ENCODE measurements at regions not wholly inside any gene's neighbourhood (a gene's known extent, or its start where the extent isn't known, plus 50 kb on each side); places are given as distances from the start of the nearest gene placed in this dataset.
"Not testable (repeated sequence)": the region's sequence is repeated elsewhere in the genome, so short reads cannot be mapped to it uniquely, and the experiment has no call there.

DNA sequence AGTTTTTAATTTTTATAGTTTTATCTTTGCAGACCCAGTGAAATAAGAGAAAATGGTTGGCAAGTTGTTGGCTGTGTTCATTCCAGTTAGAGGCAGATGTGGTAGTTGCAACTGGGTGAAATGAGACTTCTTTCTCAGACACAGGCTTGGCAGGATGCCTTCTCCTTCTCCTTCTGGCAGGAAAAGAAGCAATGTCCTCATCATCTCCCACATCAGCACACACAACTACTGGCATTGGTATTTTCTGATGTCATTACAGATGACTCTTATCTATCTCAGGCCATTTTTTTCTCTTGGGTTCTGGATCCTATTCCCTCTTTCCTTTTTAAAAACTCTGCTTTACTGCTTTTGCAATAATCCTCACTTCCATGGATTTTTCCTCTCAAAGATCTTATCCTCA, 103.3 kb upstream of the EDIL3 start:
- DNase-seq (ENCODE audit: low read depth): no peak

DNA sequence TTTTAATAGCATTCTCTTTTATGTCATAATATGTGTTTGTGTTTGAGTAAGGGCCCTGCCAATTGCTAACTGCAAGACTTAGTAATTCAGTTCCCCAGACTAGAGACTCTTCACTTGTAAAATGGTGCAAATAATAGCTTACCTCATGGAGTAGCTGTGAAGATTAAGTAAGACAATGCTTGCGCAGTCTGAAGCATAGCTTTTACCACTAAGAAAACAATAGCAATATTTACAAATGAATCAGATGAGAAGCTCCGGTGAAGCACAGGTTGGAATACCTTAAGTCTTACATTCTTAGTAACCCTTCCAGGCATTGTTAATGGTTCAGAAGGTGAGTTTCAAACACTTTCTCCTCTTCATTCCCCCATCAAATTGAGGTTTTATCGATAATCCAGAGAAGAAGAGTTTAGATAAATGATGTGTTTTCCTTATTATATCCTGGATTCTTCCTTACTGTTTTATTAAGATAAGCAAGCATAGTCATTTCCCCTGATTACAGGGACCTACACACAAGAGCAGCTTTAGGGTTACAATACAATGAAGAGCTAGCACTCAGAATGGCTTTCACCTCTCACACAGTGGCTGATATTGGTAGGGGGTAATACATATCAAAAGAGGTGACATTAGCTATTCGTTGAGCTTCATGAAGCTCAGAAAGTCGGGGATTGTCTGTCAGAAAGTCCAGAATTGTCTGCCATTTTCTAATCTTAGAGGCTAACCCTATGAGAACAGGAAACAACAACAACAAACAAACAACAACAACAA, 96.4 kb upstream of the EDIL3 start:
- DNase-seq (ENCODE audit: low read depth): peak; percentile 1

DNA sequence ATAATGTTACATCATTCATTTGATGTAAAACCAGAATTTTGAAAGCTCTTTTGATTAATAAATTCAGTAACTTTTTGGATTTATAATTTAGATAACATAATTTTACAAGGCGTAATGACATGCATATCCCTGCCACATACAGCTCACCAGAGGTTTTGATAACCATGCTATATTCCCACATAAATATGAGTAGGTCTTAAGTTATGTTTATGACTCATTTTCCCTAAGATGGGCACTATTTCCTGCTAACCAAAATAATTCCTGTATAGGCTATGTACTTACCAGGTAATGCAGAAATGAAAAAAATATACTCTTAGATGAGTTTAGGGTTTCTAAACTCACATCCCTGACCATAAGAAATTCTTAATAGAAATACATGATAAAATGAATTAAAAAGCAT, 93.9 kb upstream of the EDIL3 start:
- DNase-seq (ENCODE audit: low read depth): no peak

DNA sequence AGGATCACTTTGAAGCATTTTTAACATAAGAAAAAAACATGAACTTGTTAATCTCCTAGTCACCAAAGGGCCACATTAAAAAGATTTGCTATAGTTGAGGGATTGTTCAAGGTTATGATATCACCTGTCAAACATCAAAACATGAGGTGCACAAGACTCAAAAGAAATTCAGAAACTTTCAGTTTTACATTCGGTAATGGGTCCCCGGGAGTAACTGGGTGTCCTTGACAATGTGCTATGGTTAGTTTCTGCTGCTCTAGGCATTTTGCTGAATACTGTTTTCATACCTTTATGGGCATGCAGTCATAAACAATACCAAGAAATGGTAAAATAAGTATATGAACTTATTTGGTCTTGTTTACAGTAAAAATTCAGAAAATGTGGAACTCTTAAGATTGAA, 92.8 kb upstream of the EDIL3 start:
- DNase-seq (ENCODE audit: low read depth): no peak

DNA sequence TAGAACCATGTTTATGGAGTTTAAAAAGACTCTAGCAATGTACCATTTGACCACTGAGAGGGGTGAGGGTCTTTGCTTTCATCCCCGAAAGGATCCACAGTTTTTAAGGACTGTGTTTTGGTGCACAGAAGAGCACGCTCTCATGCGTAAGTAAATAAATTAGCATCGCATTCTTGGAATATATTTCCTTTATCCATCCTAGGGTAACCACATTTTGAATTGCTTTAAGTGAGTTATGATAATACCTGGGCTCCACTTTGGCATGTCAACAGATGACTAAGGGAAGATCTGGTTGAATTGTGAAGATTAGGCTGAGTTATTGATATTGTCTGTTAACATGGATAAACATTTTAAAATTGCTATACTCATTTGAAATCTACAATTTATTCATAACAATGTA, 89.4 kb upstream of the EDIL3 start:
- no peak for DNase-seq (ENCODE audit: low read depth)

DNA sequence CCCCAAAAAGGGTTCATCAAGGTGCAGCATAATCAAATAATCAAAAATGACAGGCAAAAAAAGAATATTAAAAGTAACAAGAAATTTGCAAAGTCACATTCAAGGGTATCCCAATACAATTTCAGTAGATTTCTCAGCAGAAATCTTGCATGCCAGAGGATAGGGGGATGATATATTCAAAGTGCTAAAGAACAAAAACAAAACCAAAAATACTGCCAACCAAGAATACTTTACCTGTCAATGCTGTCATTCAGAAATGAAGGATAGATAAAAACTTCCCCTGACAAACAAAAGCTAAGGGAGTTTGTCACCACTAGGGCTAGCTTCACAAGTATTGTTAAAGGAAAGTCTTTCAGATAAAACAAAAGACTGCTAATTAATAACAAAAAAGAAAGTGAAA, 68.7 kb upstream of the EDIL3 start:
- no peak for DNase-seq (ENCODE audit: low read depth)

DNA sequence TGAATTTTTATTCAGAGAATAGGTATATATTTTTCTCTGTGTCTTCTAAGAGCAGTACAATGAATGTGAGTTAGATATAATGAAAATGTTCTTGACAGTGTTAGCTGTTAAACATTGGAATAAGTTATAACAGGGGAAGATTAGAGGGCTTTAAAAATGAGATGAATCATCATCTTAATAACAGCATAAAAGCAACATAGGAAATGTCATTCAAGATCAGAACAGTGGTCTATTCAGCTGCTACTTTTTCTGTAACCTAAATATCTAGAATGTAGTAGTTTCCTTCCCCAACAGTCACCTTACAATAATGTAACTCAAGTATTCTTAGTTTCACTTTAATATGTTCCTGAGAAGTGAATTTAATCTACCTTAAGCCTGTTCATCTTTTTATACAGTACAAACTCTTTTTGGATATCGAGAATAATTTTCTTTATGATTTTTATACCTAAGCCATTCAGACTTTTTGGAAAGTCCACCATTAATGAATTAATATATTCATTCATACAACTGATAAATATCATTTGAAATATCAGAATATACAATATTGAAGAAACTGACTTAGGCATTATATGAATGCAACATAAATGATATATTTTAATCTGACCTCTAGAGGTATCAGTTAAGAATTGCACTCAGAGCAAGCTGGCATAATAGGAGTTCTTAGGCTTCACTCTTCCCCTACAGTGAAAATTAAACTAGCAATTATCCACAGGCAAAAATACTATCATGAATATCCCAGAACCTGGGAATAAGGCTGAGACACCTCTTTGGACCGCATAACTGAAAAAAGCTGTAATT, 66.1 kb upstream of the EDIL3 start:
- DNase-seq (ENCODE audit: low read depth): peak; percentile 17

DNA sequence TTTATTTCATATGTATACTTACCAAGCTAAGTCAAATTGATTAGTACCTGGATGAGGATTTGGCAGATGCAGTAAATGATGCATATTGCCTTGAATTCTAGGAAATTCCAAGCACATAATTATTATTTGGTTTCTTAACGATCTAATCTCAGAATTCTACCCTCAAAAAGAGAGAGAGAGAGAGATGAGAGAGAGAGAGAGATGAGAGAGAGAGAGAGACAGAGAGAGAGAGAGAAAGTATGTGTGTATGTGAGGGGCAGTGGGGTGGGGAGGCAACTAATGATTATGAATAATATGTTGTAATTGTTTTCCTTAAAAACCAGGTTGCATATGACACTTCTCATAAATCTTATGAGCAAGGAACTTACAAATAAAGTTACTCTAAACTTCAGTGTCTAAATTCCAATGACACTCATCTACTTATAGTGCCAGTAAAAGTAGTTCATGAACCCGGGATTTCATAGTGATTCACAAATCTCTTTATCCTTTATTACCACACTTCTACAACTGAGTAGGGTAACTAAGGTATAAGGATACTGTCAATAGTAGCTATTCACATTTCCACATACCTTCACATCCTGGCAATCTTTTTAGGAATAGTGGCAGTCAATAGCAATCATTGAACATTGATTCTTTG, 60.5 kb upstream of the EDIL3 start:
- no peak for DNase-seq (ENCODE audit: low read depth)

DNA sequence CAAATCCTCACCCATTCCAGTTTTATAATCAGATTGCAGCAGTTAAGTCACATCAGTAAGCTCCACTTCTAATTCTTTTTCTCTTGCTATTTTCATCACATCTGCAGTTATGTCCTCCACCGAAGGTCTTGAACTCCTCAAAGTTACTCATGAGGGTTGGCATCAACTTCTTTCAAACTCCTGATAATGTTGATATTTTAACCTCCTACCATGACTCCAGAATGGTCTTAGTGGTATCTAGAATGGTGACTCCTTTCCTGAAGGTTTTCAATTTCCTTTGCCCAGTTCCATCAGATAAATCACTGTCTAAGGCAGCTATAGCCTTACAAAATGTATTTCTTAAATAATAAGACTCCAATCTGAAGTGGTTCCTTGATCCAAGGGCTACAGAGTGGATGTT, 53.8 kb upstream of the EDIL3 start:
- no peak for DNase-seq (ENCODE audit: low read depth)

DNA sequence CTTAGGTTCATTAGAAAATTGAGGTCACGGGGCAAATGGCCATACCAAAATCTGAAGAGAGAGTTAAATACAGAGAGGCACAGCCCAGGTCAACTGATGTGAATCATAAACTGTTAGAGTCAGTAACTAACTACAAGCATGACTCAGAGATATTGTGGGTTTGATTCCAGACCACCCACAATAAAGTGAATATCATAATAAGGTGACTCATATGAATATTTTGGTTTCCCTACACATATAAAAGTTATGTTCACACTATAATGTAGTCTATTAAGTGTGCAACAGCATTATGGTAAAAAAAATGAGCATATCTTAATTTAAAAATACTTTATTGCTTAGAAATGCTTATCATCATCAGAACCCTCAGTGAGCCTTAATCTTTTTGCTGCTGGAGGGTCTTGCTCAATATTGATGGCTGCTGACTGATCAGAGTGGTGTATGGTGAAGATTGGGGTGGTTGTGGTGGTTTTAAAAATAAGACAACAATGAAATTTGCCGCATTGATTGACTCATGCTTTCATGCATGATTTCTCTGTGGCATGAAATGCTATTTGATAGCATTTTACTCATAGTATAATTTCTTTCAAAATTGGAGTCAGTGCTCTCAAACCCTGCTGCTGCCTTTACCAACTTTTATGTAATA, 53.1 kb upstream of the EDIL3 start:
- peak; percentile 65 for DNase-seq (ENCODE audit: low read depth)

DNA sequence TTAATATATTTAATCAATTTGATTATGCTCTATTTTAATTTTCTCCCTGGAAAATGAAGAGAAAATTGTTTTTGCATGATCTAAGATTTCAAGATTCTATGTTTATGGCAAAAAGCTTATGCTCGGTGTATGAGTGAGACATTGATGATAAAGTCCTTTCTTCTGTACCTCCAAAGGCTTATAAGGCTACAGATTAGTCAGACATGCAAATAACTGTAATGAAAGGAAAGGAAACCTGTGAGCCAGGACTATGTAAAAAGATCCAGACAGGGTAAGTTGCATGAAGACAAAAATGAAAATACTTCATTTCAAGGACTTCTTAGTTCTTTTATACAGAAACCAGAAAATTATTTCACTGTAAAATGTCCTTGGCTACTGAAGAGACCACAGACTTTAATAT, 52.2 kb upstream of the EDIL3 start:
- peak; percentile 29 for DNase-seq (ENCODE audit: low read depth)

DNA sequence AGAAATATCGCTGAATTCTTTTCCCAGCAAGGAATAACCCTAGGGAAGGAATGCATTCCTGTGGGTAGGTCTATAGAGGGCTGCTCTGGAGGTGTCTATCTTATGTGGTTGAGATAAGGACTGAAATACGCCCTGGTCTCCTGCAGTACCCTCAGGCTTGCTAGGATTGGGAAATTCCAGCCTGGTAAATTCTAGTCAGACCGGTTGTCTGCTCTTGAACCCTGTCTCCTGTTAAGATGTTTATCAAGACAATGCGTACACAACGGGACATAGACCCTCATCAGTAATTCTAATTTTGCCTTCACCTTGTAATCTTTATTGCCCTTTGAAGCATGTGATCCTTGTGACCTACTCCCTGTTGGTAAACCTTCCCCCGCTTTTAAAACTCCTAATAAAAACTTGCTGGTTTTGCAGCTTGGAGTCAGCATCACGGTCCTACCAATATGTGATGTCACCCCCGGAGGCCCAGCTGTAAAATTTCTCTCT, 51.2 kb upstream of the EDIL3 start:
- DNase-seq (ENCODE audit: low read depth): not testable (repeated sequence)

Data from renal cortical epithelial cell (primary cell).